H1 (cell line): ENCODE measurements at regions not wholly inside any gene's neighbourhood (a gene's known extent, or its start where the extent isn't known, plus 50 kb on each side); places are given as distances from the start of the nearest gene placed in this dataset.

Experiments used
- CTCF ChIA-PET: fragments of 300-600 bp; sonication (Branson Sonifier 250); formaldehyde crosslinking; loops from one replicate; lab custom pipeline; 2021; ENCODE audit not compliant: partially characterized antibody; lab: Charles Lee
- POLR2A ChIA-PET: fragments of 300-600 bp; sonication (Branson Sonifier 250); formaldehyde crosslinking; loops from one replicate; lab custom pipeline; 2021; ENCODE audit warnings: inconsistent platforms; ENCODE audit not compliant: partially characterized antibody; lab: Charles Lee
- DNase-seq, 2 experiments: peaks; one replicate each; pipeline versions ENCODE4 v3.0.0 to v3.0.0-alpha.2; 2010 to 2022; ENCODE audit warnings: low spot score in 2 of 2, low read depth in 1 of 2, mixed read lengths in 1 of 2
- FAIRE-seq: peaks from 2 replicates; lab custom pipeline; 2011; peaks lifted over from hg19 to GRCh38; lab: Jason Lieb, UNC
- H2AFZ ChIP-seq: 2 replicates; pipeline ENCODE4 v1.8.1; 2012; ENCODE audit warnings: low read length, inconsistent platforms
- H2AK5ac ChIP-seq: 2 replicates; pipeline ENCODE4 v1.6.1; 2013; ENCODE audit warnings: low read depth, low read length
- H2BK120ac ChIP-seq: replicated peaks from 2 replicates; pipeline ENCODE3; 2013; ENCODE audit warnings: low read depth, low read length, inconsistent platforms
- H2BK12ac ChIP-seq: 2 replicates; pipeline ENCODE4 v1.6.1; 2013; ENCODE audit warnings: low read depth, low read length
- H2BK15ac ChIP-seq: 2 replicates; pipeline ENCODE4 v1.6.1; 2013; ENCODE audit warnings: low read length
- H2BK20ac ChIP-seq: 2 replicates; pipeline ENCODE4 v1.6.1; 2013; ENCODE audit warnings: low read length
- H2BK5ac ChIP-seq: 2 replicates; pipeline ENCODE4 v1.6.1; 2013; ENCODE audit warnings: low read depth, low read length
- H3K14ac ChIP-seq: 2 replicates; pipeline ENCODE4 v1.6.1; 2013; ENCODE audit warnings: inconsistent platforms; ENCODE audit not compliant: insufficient read length
- H3K18ac ChIP-seq: 2 replicates; pipeline ENCODE4 v1.6.1; 2013; ENCODE audit warnings: low read length; ENCODE audit errors: extremely low read depth
- H3K23ac ChIP-seq: 2 replicates; pipeline ENCODE4 v1.6.1; 2013; ENCODE audit warnings: inconsistent platforms; ENCODE audit not compliant: insufficient read length
- H3K23me2 ChIP-seq: 2 replicates; pipeline ENCODE4 v1.6.1; 2013; ENCODE audit warnings: low read depth, low read length
- H3K27ac ChIP-seq: 2 replicates; pipeline ENCODE4 v1.6.1; 2011; ENCODE audit warnings: low read depth, low read length, inconsistent platforms
- H3K27me3 ChIP-seq, 4 experiments: replicated peaks in 1 of 4; 1 replicate in 1 of 4; 2 replicates in 3 of 4; pipeline versions ENCODE4 v1.6.1 to v1.8.1; 2011 to 2013; ENCODE audit warnings: low read length in 3 of 4, mild to moderate bottlenecking in 3 of 4, inconsistent platforms in 2 of 4, mixed read lengths in 2 of 4, moderate library complexity in 1 of 4; ENCODE audit not compliant: control insufficient read depth in 3 of 4, insufficient read depth in 3 of 4; ENCODE audit errors: extremely low read depth in 1 of 4
- H3K36me3 ChIP-seq, 4 experiments: 2 replicates each; pipeline versions ENCODE4 v1.6.1 to v1.8.1; 2011 to 2013; ENCODE audit warnings: mild to moderate bottlenecking in 4 of 4, low read length in 3 of 4, moderate library complexity in 2 of 4, control low read depth in 1 of 4, inconsistent platforms in 1 of 4; ENCODE audit not compliant: insufficient read depth in 4 of 4, control insufficient read depth in 2 of 4
- H3K4ac ChIP-seq: replicated peaks from 2 replicates; pipeline ENCODE3; 2013; ENCODE audit warnings: low read length, low read depth, mixed read lengths, inconsistent platforms; ENCODE audit not compliant: insufficient read length
- H3K4me1 ChIP-seq, 4 experiments: replicated peaks in 1 of 4; 1 replicate in 1 of 4; 2 replicates in 3 of 4; pipeline versions ENCODE4 v1.6.1 to v1.8.1; 2011 to 2013; ENCODE audit warnings: low read length in 3 of 4, inconsistent platforms in 2 of 4, mixed read lengths in 1 of 4; ENCODE audit not compliant: insufficient read depth in 4 of 4, control insufficient read depth in 3 of 4
- H3K4me2 ChIP-seq, 2 experiments: 2 replicates each; pipeline versions ENCODE4 v1.6.1 to v1.8.1; 2011 to 2013; ENCODE audit warnings: low read depth in 2 of 2, low read length in 2 of 2, control low read depth in 1 of 2, inconsistent platforms in 1 of 2, mild to moderate bottlenecking in 1 of 2; ENCODE audit not compliant: insufficient read depth in 1 of 2
- H3K4me3 ChIP-seq, 4 experiments: fragments of 200-600, 300-600 bp in 1 of 4; sonication (generic), shearing (Covaris generic), sonication (Bioruptor Twin) in 1 of 4; 2 replicates each; pipeline versions ENCODE4 v1.5.1 to v1.8.1; 2011 to 2016; ENCODE audit warnings: low read length in 4 of 4, low read depth in 3 of 4, control low read depth in 2 of 4, inconsistent platforms in 2 of 4, mild to moderate bottlenecking in 2 of 4, mixed read lengths in 1 of 4, moderate library complexity in 1 of 4; ENCODE audit not compliant: insufficient read depth in 2 of 4; ENCODE audit errors: extremely low read depth in 1 of 4
- H3K56ac ChIP-seq: replicated peaks from 2 replicates; pipeline ENCODE3; 2013; ENCODE audit warnings: low read depth, mild to moderate bottlenecking, mixed read lengths, low read length, inconsistent platforms; ENCODE audit not compliant: insufficient read length
- H3K79me1 ChIP-seq: 2 replicates; pipeline ENCODE4 v1.6.1; 2013; ENCODE audit warnings: low read depth, low read length, control low read depth
- H3K79me2 ChIP-seq, 2 experiments: 2 replicates each; pipeline versions ENCODE4 v1.6.1 to v1.8.1; 2012 to 2013; ENCODE audit warnings: low read length in 2 of 2, mild to moderate bottlenecking in 2 of 2, inconsistent platforms in 1 of 2; ENCODE audit not compliant: insufficient read depth in 2 of 2, control insufficient read depth in 1 of 2
- H3K9ac ChIP-seq, 4 experiments: replicated peaks in 1 of 4; 1 replicate in 1 of 4; 2 replicates in 3 of 4; pipeline versions ENCODE4 v1.6.1 to v1.8.1; 2011 to 2013; ENCODE audit warnings: low read depth in 3 of 4, low read length in 3 of 4, control low read depth in 2 of 4, mild to moderate bottlenecking in 2 of 4, moderate library complexity in 2 of 4, inconsistent platforms in 1 of 4; ENCODE audit errors: extremely low read depth in 1 of 4
- H3K9me3 ChIP-seq, 2 experiments: 2 replicates each; pipeline versions ENCODE4 v1.6.1 to v1.8.1; 2012 to 2013; ENCODE audit warnings: mild to moderate bottlenecking in 2 of 2, moderate library complexity in 2 of 2, control low read depth in 1 of 2, inconsistent platforms in 1 of 2, low read depth in 1 of 2, low read length in 1 of 2, mixed read lengths in 1 of 2; ENCODE audit not compliant: insufficient read depth in 2 of 2
- H4K20me1 ChIP-seq, 2 experiments: replicated peaks in 1 of 2; 2 replicates each; pipeline versions ENCODE3 to v1.8.1; 2011 to 2013; ENCODE audit warnings: inconsistent platforms in 2 of 2, low read length in 2 of 2, mild to moderate bottlenecking in 1 of 2; ENCODE audit not compliant: insufficient read depth in 2 of 2, control insufficient read depth in 1 of 2
- H4K5ac ChIP-seq: 2 replicates; pipeline ENCODE4 v1.6.1; 2013; ENCODE audit warnings: low read length, low read depth, mixed read lengths, inconsistent platforms; ENCODE audit not compliant: insufficient read length
- H4K8ac ChIP-seq: 2 replicates; pipeline ENCODE4 v1.8.0; 2013; ENCODE audit warnings: mild to moderate bottlenecking, moderate library complexity, low read length, inconsistent platforms; ENCODE audit not compliant: insufficient read depth; ENCODE audit errors: extremely low read depth
- H4K91ac ChIP-seq: replicated peaks from 2 replicates; pipeline ENCODE3; 2013; ENCODE audit warnings: low read length, mixed read lengths, inconsistent platforms; ENCODE audit not compliant: insufficient read length
- ASH2L ChIP-seq: fragments of 200-600, 300-600 bp; sonication (generic); IDR thresholded peaks from one replicate; pipeline ENCODE4 v1.7.1; 2017; ENCODE audit warnings: low read length
- BACH1 ChIP-seq: IDR thresholded peaks from 2 replicates; pipeline ENCODE4 v1.6.1; 2012; ENCODE audit warnings: low read length, improper control_type of control experiment
- POU5F1 ChIP-seq: IDR thresholded peaks from 2 replicates; pipeline ENCODE4 v1.6.1; 2011; ENCODE audit warnings: low read depth, mild to moderate bottlenecking, low read length, moderate library complexity
- SIRT6 ChIP-seq: IDR thresholded peaks from one replicate; pipeline ENCODE4 v1.7.1; 2012; ENCODE audit warnings: low read length, inconsistent platforms
- WGBS, 2 experiments: shearing (Covaris generic) in 1 of 2; methylation state at CpG; one replicate each; pipeline versions ENCODE4 v1.1.6 to v1.1.7; 2013 to 2015; ENCODE audit warnings: low lambda C conversion rate in 2 of 2, mixed read lengths in 2 of 2, inconsistent platforms in 1 of 2, low coverage in 1 of 2, missing lambda C conversion rate in 1 of 2; ENCODE audit not compliant: insufficient replicate concordance in 2 of 2, insufficient coverage in 1 of 2, insufficient read length in 1 of 2; ENCODE audit errors: extremely low coverage in 1 of 2, missing lambda C conversion rate in 1 of 2; 5-methylcytosine and 5-hydroxymethylcytosine counted together

DNA sequence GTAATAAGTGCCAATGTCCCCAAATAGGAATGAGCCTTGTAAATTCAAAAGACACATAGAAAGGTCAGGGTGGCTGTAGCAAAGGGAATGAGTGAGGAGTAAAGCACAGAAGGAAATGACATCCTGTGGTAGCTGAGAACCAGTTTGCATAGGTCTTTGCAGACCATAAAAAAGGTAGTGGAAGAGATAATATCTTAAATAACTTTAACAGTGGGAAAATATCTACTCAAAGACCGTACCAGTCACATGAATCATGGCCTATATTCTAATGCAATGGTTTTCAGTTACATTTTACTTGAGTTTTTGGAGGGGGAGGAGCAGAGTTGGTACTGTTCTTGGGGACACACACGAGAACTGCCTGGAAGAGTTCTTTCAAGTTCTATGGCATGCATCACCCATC is 297.3 kb upstream of the ADAMTS9 start:
- Histone ChIP-seq H3K9me3 (no peaks in the 10 kb centered on the region), H3K79me2 (no peaks in the 10 kb centered on the region), H3K23me2 (no peaks in the 10 kb centered on the region), H3K4me2 (no peak overlapping the region), H4K91ac (no peak overlapping the region), H3K23ac (no peak overlapping the region), H3K4me1 (no peaks in the 10 kb centered on the region), H4K8ac (no peak overlapping the region), H3K79me1 (no peaks in the 10 kb centered on the region), H3K18ac (no peak overlapping the region), H2BK120ac (no peak overlapping the region), H2BK15ac (no peak overlapping the region), H3K27ac (no peak overlapping the region), H2AK5ac (no peak overlapping the region), H3K14ac (no peak overlapping the region), H3K9ac (no peak overlapping the region), H4K5ac (no peak overlapping the region), H3K27me3 (no peaks in the 10 kb centered on the region), H3K4me3 (no peak overlapping the region), H3K4ac (no peak overlapping the region), H3K36me3 (no peaks in the 10 kb centered on the region), H4K20me1 (no peaks in the 10 kb centered on the region), H2BK20ac (no peak overlapping the region), H3K56ac (no peak overlapping the region), H2AFZ (no peak overlapping the region), H2BK5ac (no peak overlapping the region), H2BK12ac (no peak overlapping the region)
- WGBS, 2 experiments, result 88% methylated on average over 2 of the region's 2 CpGs; no CpG with 5 or more reads in 1 of the 2 experiments
- no peak for DNase-seq
- TF ChIP-seq ASH2L, result no peak
- no peak for TF ChIP-seq SIRT6
- TF ChIP-seq BACH1, result no peak
- TF ChIP-seq POU5F1, result no peak
- ChIA-PET CTCF (interaction anchor here (1.9 kb wide), 1 partner anchor 452 kb away, joined by 7 read pairs; no protein-coding TSS in a partner anchor), POLR2A (no interaction called here)
- FAIRE-seq, result no peak
